ENCODE measurements at regions not wholly inside any gene's neighbourhood (a gene's known extent, or its start where the extent isn't known, plus 50 kb on each side); places are given as distances from the start of the nearest gene placed in this dataset.

GRCh38 chr2:132037527-132038178 is 124.1 kb downstream of the ANKRD30BL start:
- Histone ChIP-seq H3K4me2 (ENCODE audit: low read depth, low read length) (no peak overlapping the region; the same call in 1 of the 2 replicates), H3K23ac (ENCODE audit: low read depth, low read length) (no peak overlapping the region), H3K4me1 (ENCODE audit: control insufficient read depth, insufficient read depth, low read length) (no peaks in the 10 kb centered on the region), H3K79me1 (ENCODE audit: low read depth in 1 of 2, low read length in 2 of 2) (no peaks in the 10 kb centered on the region), H3K56ac (ENCODE audit: extremely low read depth, insufficient read depth, low read length) (no peak overlapping the region), H2BK5ac (ENCODE audit: low read depth, low read length, poor library complexity, severe bottlenecking) (no peak overlapping the region), H4K5ac (ENCODE audit: low read depth, low read length) (no peak overlapping the region), H3K9me3 (ENCODE audit: control insufficient read depth, insufficient read depth, low read length) (no peaks in the 10 kb centered on the region), H3K9ac (ENCODE audit: low read depth, low read length) (no peak overlapping the region), H2BK120ac (ENCODE audit: low read depth, low read length) (no peak overlapping the region), H2BK15ac (ENCODE audit: low read depth, low read length) (no peak overlapping the region), H3K4me3 (ENCODE audit: insufficient read depth, low read depth, low read length) (peak overlapping the region; percentile 28; the same call in 1 of the 2 replicates), H2AK5ac (ENCODE audit: low read depth, low read length) (no peak overlapping the region), H3K9me1 (ENCODE audit: insufficient read depth, low read length) (no peaks in the 10 kb centered on the region), H2AK9ac (replicated peaks; ENCODE audit: low read depth, low read length, poor library complexity) (no peak overlapping the region), H3K27me3 (ENCODE audit: control insufficient read depth, insufficient read depth, low read length) (peaks cover 16% of the 10 kb centered on the region), H2AFZ (replicated peaks; ENCODE audit: low read length, poor library complexity) (no peak overlapping the region), H2BK20ac (ENCODE audit: low read depth, low read length) (no peak overlapping the region), H3K27ac (ENCODE audit: insufficient read depth, low read length) (no peak overlapping the region), H3K14ac (replicated peaks; ENCODE audit: low read depth, low read length) (no peak overlapping the region), H4K20me1 (ENCODE audit: insufficient read depth, low read length) (no peaks in the 10 kb centered on the region), H3K4ac (ENCODE audit: low read depth, low read length) (no peak overlapping the region), H3K18ac (ENCODE audit: low read depth, low read length) (no peak overlapping the region), H4K8ac (ENCODE audit: low read depth in 2 of 2, low read length in 2 of 2) (no peak overlapping the region), H3K36me3 (ENCODE audit: control insufficient read depth, insufficient read depth, low read length) (no peaks in the 10 kb centered on the region), H4K91ac (ENCODE audit: insufficient read depth, low read depth, low read length) (no peak overlapping the region)
- ChIA-PET POLR2A (ENCODE audit: unreplicated experiment) (no interaction called here), CTCF (no interaction called here)
- in situ Hi-C loops (cut with MboI; ENCODE audit: low sequenced_read_pairs): no loop called here
- intact Hi-C loops (cut with micrococcal nuclease): no loop called here
- TF ChIP-seq RFX5 (IDR thresholded peaks at IDR 0.05; ENCODE audit: low read depth, low read length): no peak
- no peak for TF ChIP-seq ELK1 (IDR thresholded peaks at IDR 0.05; ENCODE audit: borderline replicate concordance, low read depth, low read length)
- no peak for TF ChIP-seq MAFK (IDR thresholded peaks at IDR 0.05; ENCODE audit: low read depth, low read length)
- WGBS, 2 experiments (ENCODE audit: extremely low coverage in 2 of 2, insufficient read length in 1 of 2): 2% methylated on average over 12 of the region's 53 CpGs; no CpG with 5 or more reads in 1 of the 2 experiments
- ATAC-seq (ENCODE audit: low read depth) (no peak), DNase-seq (no peak)
- dilution Hi-C loops (cut with HindIII; ENCODE audit: low sequenced_read_pairs, unreplicated experiment): no loop called here
- BruUV-seq (replicated peaks): no TSS peak

Measured in IMR-90 (cell line).